HUES48 (cell line): ENCODE measurements at regions not wholly inside any gene's neighbourhood (a gene's known extent, or its start where the extent isn't known, plus 50 kb on each side); places are given as distances from the start of the nearest gene placed in this dataset.

Experiments
- H3K27ac ChIP-seq: one replicate; pipeline ENCODE4 v1.7.0; 2013; ENCODE audit warnings: low read depth, low read length, inconsistent platforms
- H3K27me3 ChIP-seq: 2 replicates; pipeline ENCODE4 v1.6.1; 2013; ENCODE audit warnings: mild to moderate bottlenecking, low read length; ENCODE audit not compliant: control insufficient read depth, insufficient read depth
- H3K36me3 ChIP-seq: 2 replicates; pipeline ENCODE4 v1.6.1; 2013; ENCODE audit warnings: low read length; ENCODE audit not compliant: control insufficient read depth, insufficient read depth
- H3K4me1 ChIP-seq: 2 replicates; pipeline ENCODE4 v1.6.1; 2013; ENCODE audit warnings: mild to moderate bottlenecking, low read length; ENCODE audit not compliant: control insufficient read depth, insufficient read depth
- H3K4me3 ChIP-seq: 2 replicates; pipeline ENCODE4 v1.5.1; 2013; ENCODE audit warnings: mild to moderate bottlenecking, low read depth, low read length
- H3K9ac ChIP-seq: 2 replicates; pipeline ENCODE4 v1.6.1; 2013; ENCODE audit warnings: mild to moderate bottlenecking, low read depth, low read length, moderate library complexity
- H3K9me3 ChIP-seq: 2 replicates; pipeline ENCODE4 v1.6.1; 2013; ENCODE audit warnings: low read length; ENCODE audit not compliant: control insufficient read depth, insufficient read depth

GRCh38 chr2:122357998-122358397, 602.5 kb downstream of the TSN start:
- no peaks in the 10 kb centered on the region for H3K9me3 ChIP-seq
- H3K9ac ChIP-seq = no peak overlapping the region
- H3K36me3 ChIP-seq = no peaks in the 10 kb centered on the region
- H3K27me3 ChIP-seq = no peaks in the 10 kb centered on the region
- no peaks in the 10 kb centered on the region for H3K4me1 ChIP-seq
- H3K27ac ChIP-seq = no peak overlapping the region
- H3K4me3 ChIP-seq = no peak overlapping the region

DNA sequence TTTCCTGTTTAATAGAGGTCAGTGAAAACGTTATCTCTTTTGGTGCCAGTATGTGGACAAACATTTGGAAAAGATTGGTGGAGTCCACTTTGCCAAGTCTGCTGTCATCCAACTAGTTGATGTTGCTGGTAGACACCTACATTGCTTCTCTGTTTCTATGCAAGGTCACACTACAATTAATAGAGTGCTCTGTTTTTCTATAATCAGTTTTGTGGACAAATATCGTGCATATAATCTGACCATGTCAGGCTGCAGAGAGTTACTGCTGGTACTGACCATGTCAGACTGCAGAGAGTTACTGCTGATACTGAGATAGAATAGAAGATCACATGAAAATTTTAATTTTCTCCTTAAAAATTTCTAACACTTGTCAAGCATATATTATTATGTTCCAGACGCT, 603.3 kb downstream of the TSN start:
- no peaks in the 10 kb centered on the region for H3K27me3 ChIP-seq
- H3K36me3 ChIP-seq = no peaks in the 10 kb centered on the region
- no peaks in the 10 kb centered on the region for H3K4me1 ChIP-seq
- no peak overlapping the region for H3K9ac ChIP-seq
- no peak overlapping the region for H3K27ac ChIP-seq
- no peaks in the 10 kb centered on the region for H3K9me3 ChIP-seq
- no peak overlapping the region for H3K4me3 ChIP-seq

GRCh38 chr2:122363885-122364284, 608.4 kb downstream of the TSN start:
- no peaks in the 10 kb centered on the region for H3K4me1 ChIP-seq
- no peaks in the 10 kb centered on the region for H3K9me3 ChIP-seq
- no peak overlapping the region for H3K27ac ChIP-seq
- no peak overlapping the region for H3K4me3 ChIP-seq
- no peak overlapping the region for H3K9ac ChIP-seq
- H3K36me3 ChIP-seq = no peaks in the 10 kb centered on the region
- H3K27me3 ChIP-seq = no peaks in the 10 kb centered on the region

GRCh38 chr2:122366427-122366826, 611.0 kb downstream of the TSN start:
- no peaks in the 10 kb centered on the region for H3K4me1 ChIP-seq

GRCh38 chr2:122366969-122367645, 611.7 kb downstream of the TSN start:
- Histone ChIP-seq H3K36me3 (no peaks in the 10 kb centered on the region), H3K27ac (no peak overlapping the region), H3K27me3 (no peaks in the 10 kb centered on the region), H3K4me3 (no peak overlapping the region), H3K9me3 (no peaks in the 10 kb centered on the region), H3K9ac (no peak overlapping the region), H3K4me1 (no peaks in the 10 kb centered on the region)

More at GRCh38 chr2:122366427-122366826, 611.0 kb downstream of the TSN start:
- Histone ChIP-seq H3K9me3 (no peaks in the 10 kb centered on the region), H3K27me3 (no peaks in the 10 kb centered on the region), H3K27ac (no peak overlapping the region), H3K4me3 (no peak overlapping the region), H3K36me3 (no peaks in the 10 kb centered on the region), H3K9ac (no peak overlapping the region)

GRCh38 chr2:122367646-122368010, 612.2 kb downstream of the TSN start:
- no peak overlapping the region for H3K27ac ChIP-seq
- H3K36me3 ChIP-seq = no peaks in the 10 kb centered on the region
- no peaks in the 10 kb centered on the region for H3K27me3 ChIP-seq
- H3K4me1 ChIP-seq = no peaks in the 10 kb centered on the region
- no peak overlapping the region for H3K4me3 ChIP-seq
- H3K9me3 ChIP-seq = no peaks in the 10 kb centered on the region
- no peak overlapping the region for H3K9ac ChIP-seq

DNA sequence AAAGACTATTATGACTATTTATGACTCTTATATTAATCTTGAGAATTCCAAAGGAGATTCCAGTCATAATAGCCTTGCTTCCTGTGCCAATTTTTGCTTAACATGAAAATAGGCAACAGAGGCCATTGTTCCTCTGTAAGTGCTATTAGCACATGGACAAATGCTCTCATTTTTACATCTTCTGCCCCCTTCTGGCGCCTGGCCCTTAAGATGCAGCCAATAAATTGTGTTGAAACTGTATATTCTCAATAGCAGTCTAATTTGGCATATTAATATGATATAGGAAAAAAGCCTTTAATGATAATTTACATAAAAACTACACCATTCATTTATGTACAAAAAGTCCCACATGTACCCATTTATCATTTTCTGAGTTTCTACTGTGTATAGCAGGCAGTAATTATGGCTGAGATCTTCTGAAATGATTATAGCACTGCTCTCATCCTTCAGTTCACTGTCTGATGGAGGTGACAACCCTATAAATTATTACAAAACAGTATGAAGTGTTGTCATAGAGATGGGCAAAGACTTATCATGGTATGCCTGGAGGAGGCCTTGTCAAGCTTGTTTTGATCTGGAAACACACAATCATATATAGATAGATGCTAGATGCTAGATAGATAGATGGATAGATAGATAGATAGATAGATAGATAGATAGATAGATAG, 613.3 kb downstream of the TSN start:
- Histone ChIP-seq H3K9me3 (no peaks in the 10 kb centered on the region), H3K4me1 (no peaks in the 10 kb centered on the region), H3K27me3 (no peaks in the 10 kb centered on the region), H3K27ac (no peak overlapping the region), H3K4me3 (no peak overlapping the region), H3K9ac (no peak overlapping the region), H3K36me3 (no peaks in the 10 kb centered on the region)

- Histone ChIP-seq H3K4me1 (no peaks in the 10 kb centered on the region), H3K9ac (no peak overlapping the region), H3K27ac (no peak overlapping the region), H3K36me3 (no peaks in the 10 kb centered on the region), H3K4me3 (no peak overlapping the region), H3K9me3 (no peaks in the 10 kb centered on the region), H3K27me3 (no peaks in the 10 kb centered on the region)
Observed at GRCh38 chr2:122378521-122378920, 623.1 kb downstream of the TSN start.

DNA sequence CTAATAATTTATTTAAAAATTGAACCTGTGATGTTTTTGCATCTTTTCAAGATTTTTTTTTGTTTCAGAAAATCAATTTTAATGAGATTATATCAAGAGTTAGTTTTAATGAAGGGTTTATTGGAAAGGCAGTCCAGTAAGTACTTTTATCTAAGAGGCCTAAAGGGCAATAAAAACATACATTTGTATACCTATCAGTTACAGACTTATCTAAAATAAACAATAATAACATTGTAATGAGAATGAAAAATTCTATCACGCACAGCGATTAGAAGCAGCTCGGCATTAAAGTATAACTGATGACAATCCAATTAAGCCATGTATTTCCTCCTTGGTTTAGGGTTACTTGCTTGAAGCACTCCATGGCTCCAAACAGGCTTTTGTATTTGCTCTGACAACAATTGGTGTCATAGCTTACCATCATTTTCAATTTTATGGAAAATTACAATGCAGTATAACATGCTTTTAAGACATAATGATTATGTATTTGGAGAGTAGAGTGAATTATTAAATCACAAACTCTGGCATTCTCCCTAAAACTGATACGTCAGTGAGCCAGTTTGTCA, 629.4 kb downstream of the TSN start:
- H3K4me3 ChIP-seq = no peak overlapping the region
- no peaks in the 10 kb centered on the region for H3K36me3 ChIP-seq
- no peak overlapping the region for H3K9ac ChIP-seq

GRCh38 chr2:122388208-122388607, 632.8 kb downstream of the TSN start:
- Histone ChIP-seq H3K27ac (no peak overlapping the region), H3K4me3 (no peak overlapping the region), H3K27me3 (no peaks in the 10 kb centered on the region), H3K36me3 (no peaks in the 10 kb centered on the region), H3K4me1 (no peaks in the 10 kb centered on the region), H3K9me3 (no peaks in the 10 kb centered on the region), H3K9ac (no peak overlapping the region)

More for the DNA sequence above, 629.4 kb downstream of the TSN start:
- Histone ChIP-seq H3K27ac (no peak overlapping the region), H3K4me1 (no peaks in the 10 kb centered on the region), H3K9me3 (no peaks in the 10 kb centered on the region), H3K27me3 (no peaks in the 10 kb centered on the region)

DNA sequence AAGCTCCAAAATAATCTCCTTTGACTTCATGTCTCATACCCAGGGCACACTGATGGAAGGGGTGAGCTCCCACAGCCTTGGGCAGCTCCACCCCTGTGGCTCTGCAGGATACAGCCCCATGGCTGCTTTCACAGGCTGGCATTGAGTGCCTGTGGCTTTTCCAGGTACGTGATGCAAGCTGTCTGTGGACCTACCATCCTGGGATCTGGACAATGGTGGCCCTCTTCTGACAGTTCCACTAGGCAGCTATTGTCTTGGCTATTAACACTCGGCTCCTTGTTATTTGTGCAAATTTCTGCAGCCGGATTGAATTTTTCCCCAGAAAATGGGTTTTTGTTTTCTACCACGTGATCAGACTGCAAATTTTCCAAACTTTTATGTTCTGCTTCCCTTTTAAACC, 634.2 kb downstream of the TSN start:
- H3K9me3 ChIP-seq = no peaks in the 10 kb centered on the region
- no peak overlapping the region for H3K27ac ChIP-seq
- H3K27me3 ChIP-seq = no peaks in the 10 kb centered on the region
- H3K4me1 ChIP-seq = no peaks in the 10 kb centered on the region
- no peak overlapping the region for H3K4me3 ChIP-seq
- H3K36me3 ChIP-seq = no peaks in the 10 kb centered on the region
- no peak overlapping the region for H3K9ac ChIP-seq
